Mucosa of descending colon (tissue), 3 donors: ENCODE measurements at regions not wholly inside any gene's neighbourhood (a gene's known extent, or its start where the extent isn't known, plus 50 kb on each side); places are given as distances from the start of the nearest gene placed in this dataset.
A peak's percentile ranks its signal among the peaks of the same experiment; 100 is the strongest.

Experiments
- ATAC-seq: fragments of 200-7000 bp; cut with Tn5 transposase; one replicate; pipeline ENCODE4 v1.9.1; 2020; ENCODE audit warnings: mild to moderate bottlenecking, moderate library complexity
- DNase-seq, 3 donors: peaks; one replicate each; pipeline ENCODE4 v3.0.0-alpha.2; 2020
- H3K36me3 ChIP-seq: fragments of 200-600 bp; one replicate; pipeline ENCODE4 v1.8.0; 2021; ENCODE audit warnings: low read depth, mild to moderate bottlenecking
- H3K4me1 ChIP-seq: fragments of 200-600 bp; one replicate; pipeline ENCODE4 v1.8.0; 2021; ENCODE audit warnings: low read depth, mild to moderate bottlenecking
- H3K4me3 ChIP-seq: fragments of 200-600 bp; one replicate; pipeline ENCODE4 v1.8.0; 2021; ENCODE audit warnings: mild to moderate bottlenecking
- H3K9me3 ChIP-seq: fragments of 200-600 bp; one replicate; pipeline ENCODE4 v1.8.0; 2021; ENCODE audit warnings: mild to moderate bottlenecking
- CTCF ChIP-seq: fragments of 200-600 bp; IDR thresholded peaks from one replicate; pipeline ENCODE4 v1.8.0; 2022; ENCODE audit warnings: antibody characterized with exemption, mild to moderate bottlenecking
- intact Hi-C, 2 donors: fragments of 100-400 bp; cut with DNase I in 1 of 2; cut with micrococcal nuclease in 1 of 2; formaldehyde crosslinking; loops; one replicate each; pipeline versions ENCODE4 v1.11.0 to v1.11.1; 2022; cut with DNase I, micrococcal nuclease
- donor health status: DM: no; HTN: no; CAD: no; lungs with moderate emphysema.
- donor health status: DM: no; HTN: no; CAD: no.
- donor health status: DM: no; HTN: yes; CAD: no.

- intact Hi-C loops = no loop called here
- no peak for TF ChIP-seq CTCF
- H3K4me1 ChIP-seq = no peaks in the 10 kb centered on the region
- no peak overlapping the region for H3K4me3 ChIP-seq
- DNase-seq = peak in 1 of 3 donors; percentile 19
- no peaks in the 10 kb centered on the region for H3K9me3 ChIP-seq
- peak; percentile 29 for ATAC-seq
- H3K36me3 ChIP-seq = no peaks in the 10 kb centered on the region
Observed at GRCh38 chr13:109485136-109485794, 301.1 kb downstream of the IRS2 start.

GRCh38 chr13:109483284-109483683, 303.1 kb downstream of the IRS2 start:
- Histone ChIP-seq H3K4me1 (no peaks in the 10 kb centered on the region), H3K9me3 (no peaks in the 10 kb centered on the region), H3K4me3 (no peak overlapping the region), H3K36me3 (no peaks in the 10 kb centered on the region)
- DNase-seq = no peak
- intact Hi-C loops = no loop called here
- no peak for TF ChIP-seq CTCF
- ATAC-seq = no peak

GRCh38 chr13:109481040-109481439, 305.3 kb downstream of the IRS2 start:
- intact Hi-C loops = no loop called here
- no peak for ATAC-seq

GRCh38 chr13:109480011-109480955, 306.1 kb downstream of the IRS2 start:
- ATAC-seq (peak; percentile 7), DNase-seq (no peak)
- Histone ChIP-seq H3K36me3 (no peaks in the 10 kb centered on the region), H3K4me3 (no peak overlapping the region), H3K9me3 (no peaks in the 10 kb centered on the region), H3K4me1 (no peaks in the 10 kb centered on the region)
- intact Hi-C loops = no loop called here
- TF ChIP-seq CTCF = no peak

More at GRCh38 chr13:109481040-109481439, 305.3 kb downstream of the IRS2 start:
- Histone ChIP-seq H3K36me3 (no peaks in the 10 kb centered on the region), H3K9me3 (no peaks in the 10 kb centered on the region), H3K4me1 (no peaks in the 10 kb centered on the region), H3K4me3 (no peak overlapping the region)
- no peak for DNase-seq
- no peak for TF ChIP-seq CTCF

GRCh38 chr13:109479534-109479933, 306.8 kb downstream of the IRS2 start:
- no peak for TF ChIP-seq CTCF
- Histone ChIP-seq H3K9me3 (no peaks in the 10 kb centered on the region), H3K36me3 (no peaks in the 10 kb centered on the region), H3K4me3 (no peak overlapping the region), H3K4me1 (no peaks in the 10 kb centered on the region)
- ATAC-seq = no peak
- no peak for DNase-seq
- intact Hi-C loops = no loop called here
